ENCODE measurements at regions not wholly inside any gene's neighbourhood (a gene's known extent, or its start where the extent isn't known, plus 50 kb on each side); places are given as distances from the start of the nearest gene placed in this dataset.

DNA sequence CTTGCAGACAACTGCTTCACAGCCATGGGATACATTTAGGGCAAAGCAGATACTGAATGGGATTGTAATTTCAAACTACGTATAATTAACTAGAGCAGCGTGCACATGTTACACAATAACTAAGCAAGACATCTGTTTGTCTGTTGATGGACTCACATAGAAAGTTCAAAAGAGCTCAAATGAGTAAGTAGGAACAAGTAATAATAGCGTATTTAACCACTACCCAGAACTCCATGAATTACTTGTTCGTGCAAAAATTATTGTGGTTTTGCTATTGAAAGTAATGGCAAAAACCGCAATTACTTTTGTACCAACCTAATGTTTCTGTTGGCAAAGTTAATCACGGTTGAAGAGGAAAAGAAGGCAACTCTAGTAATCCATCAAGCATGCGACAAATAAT is 825.4 kb downstream of the PCDH18 start:
- no peak overlapping the region for H2AFZ ChIP-seq (ENCODE audit: insufficient read depth, low read depth, low read length, poor library complexity, severe bottlenecking)
- intact Hi-C loops (cut with micrococcal nuclease): no loop called here
- H3K9me3 ChIP-seq (ENCODE audit: control extremely low read depth in 1 of 3, control insufficient read depth in 2 of 3, insufficient read depth in 1 of 3, low read length in 2 of 3): no peaks in the 10 kb centered on the region
- TF ChIP-seq EZH2 (IDR thresholded peaks at IDR 0.05; ENCODE audit: borderline replicate concordance, insufficient read depth, low read depth, low read length, poor library complexity, severe bottlenecking): no peak
- TF ChIP-seq, protein P1, sequence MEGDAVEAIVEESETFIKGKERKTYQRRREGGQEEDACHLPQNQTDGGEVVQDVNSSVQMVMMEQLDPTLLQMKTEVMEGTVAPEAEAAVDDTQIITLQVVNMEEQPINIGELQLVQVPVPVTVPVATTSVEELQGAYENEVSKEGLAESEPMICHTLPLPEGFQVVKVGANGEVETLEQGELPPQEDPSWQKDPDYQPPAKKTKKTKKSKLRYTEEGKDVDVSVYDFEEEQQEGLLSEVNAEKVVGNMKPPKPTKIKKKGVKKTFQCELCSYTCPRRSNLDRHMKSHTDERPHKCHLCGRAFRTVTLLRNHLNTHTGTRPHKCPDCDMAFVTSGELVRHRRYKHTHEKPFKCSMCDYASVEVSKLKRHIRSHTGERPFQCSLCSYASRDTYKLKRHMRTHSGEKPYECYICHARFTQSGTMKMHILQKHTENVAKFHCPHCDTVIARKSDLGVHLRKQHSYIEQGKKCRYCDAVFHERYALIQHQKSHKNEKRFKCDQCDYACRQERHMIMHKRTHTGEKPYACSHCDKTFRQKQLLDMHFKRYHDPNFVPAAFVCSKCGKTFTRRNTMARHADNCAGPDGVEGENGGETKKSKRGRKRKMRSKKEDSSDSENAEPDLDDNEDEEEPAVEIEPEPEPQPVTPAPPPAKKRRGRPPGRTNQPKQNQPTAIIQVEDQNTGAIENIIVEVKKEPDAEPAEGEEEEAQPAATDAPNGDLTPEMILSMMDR (IDR thresholded peaks at IDR 0.05): no peak
- DNase-seq (no peak), ATAC-seq (ENCODE audit: low read depth) (no peak)
- Mint-ChIP-seq H3K27ac (no peak overlapping the region), H3K4me1 (no peaks in the 10 kb centered on the region), H3K27me3 (no peaks in the 10 kb centered on the region), H3K4me3 (no peak overlapping the region), H3K9me3 (ENCODE audit: insufficient read depth) (peaks cover 2% of the 10 kb centered on the region)
- H3K36me3 ChIP-seq (replicated peaks in 1 of 2; ENCODE audit: control extremely low read depth in 1 of 2, control insufficient read depth in 1 of 2, extremely low read depth in 1 of 2, insufficient read depth in 2 of 2, low read length in 1 of 2): no peaks in the 10 kb centered on the region
- no peaks in the 10 kb centered on the region for H4K20me1 ChIP-seq (ENCODE audit: control insufficient read depth, insufficient read depth, low read length, poor library complexity, severe bottlenecking)
- POLR2A ChIA-PET: no interaction called here
- H3K27me3 ChIP-seq (replicated peaks in 1 of 4; ENCODE audit: control extremely low read depth in 1 of 4, control insufficient read depth in 3 of 4, insufficient read depth in 4 of 4, low read length in 3 of 4): no peaks in the 10 kb centered on the region
- H3K27ac ChIP-seq (ENCODE audit: low read length in 2 of 2): no peak overlapping the region
- H3K4me3 ChIP-seq (ENCODE audit: control extremely low read depth in 1 of 5, extremely low read depth in 1 of 5, insufficient read depth in 1 of 5, low read depth in 2 of 5, low read length in 4 of 5): no peak overlapping the region
- no peak overlapping the region for H3K9ac ChIP-seq (ENCODE audit: low read length)
- no peaks in the 10 kb centered on the region for H3K4me1 ChIP-seq (ENCODE audit: control insufficient read depth in 2 of 2, insufficient read depth in 2 of 2, low read length in 2 of 2)
- WGBS (ENCODE audit: insufficient coverage): no CpG with 5 or more reads among the region's 7 CpGs
- no peak overlapping the region for H3K4me2 ChIP-seq (replicated peaks; ENCODE audit: low read depth, low read length, poor library complexity, severe bottlenecking)
- CTCF ChIA-PET: no interaction called here
- no peaks in the 10 kb centered on the region for H3K79me2 ChIP-seq (ENCODE audit: control insufficient read depth, insufficient read depth, low read length)

DNA sequence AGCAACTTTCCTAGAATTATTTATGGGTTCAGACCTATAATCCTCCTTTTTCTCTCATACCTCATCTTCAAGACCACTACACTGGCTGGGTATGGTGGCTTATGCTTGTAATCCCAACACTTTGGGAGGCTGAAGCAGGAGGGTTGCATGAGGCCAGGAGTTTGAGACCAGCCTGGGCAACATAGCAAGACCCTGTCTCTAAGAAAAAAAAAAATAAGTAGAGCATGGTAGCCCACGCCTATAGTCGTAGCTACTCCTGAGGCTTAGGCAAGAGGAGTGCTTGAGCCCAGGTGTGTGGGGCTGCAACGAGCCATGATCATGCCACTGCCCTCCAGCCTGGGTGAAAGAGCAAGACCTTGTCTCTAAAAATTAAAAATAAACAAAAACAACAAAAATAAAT is 832.4 kb downstream of the PCDH18 start:
- H3K9ac ChIP-seq (ENCODE audit: low read length): no peak overlapping the region
- H3K4me3 ChIP-seq (ENCODE audit: control extremely low read depth in 1 of 5, extremely low read depth in 1 of 5, insufficient read depth in 1 of 5, low read depth in 2 of 5, low read length in 4 of 5): no peak overlapping the region
- no peaks in the 10 kb centered on the region for H3K4me1 Mint-ChIP-seq
- H3K4me3 Mint-ChIP-seq: no peak overlapping the region
- no peaks in the 10 kb centered on the region for H3K36me3 ChIP-seq (replicated peaks in 1 of 2; ENCODE audit: control extremely low read depth in 1 of 2, control insufficient read depth in 1 of 2, extremely low read depth in 1 of 2, insufficient read depth in 2 of 2, low read length in 1 of 2)
- H3K4me2 ChIP-seq (replicated peaks; ENCODE audit: low read depth, low read length, poor library complexity, severe bottlenecking): no peak overlapping the region
- no peaks in the 10 kb centered on the region for H4K20me1 ChIP-seq (ENCODE audit: control insufficient read depth, insufficient read depth, low read length, poor library complexity, severe bottlenecking)
- no peaks in the 10 kb centered on the region for H3K27me3 Mint-ChIP-seq
- ATAC-seq (ENCODE audit: low read depth) (no peak), DNase-seq (no peak)
- H3K27me3 ChIP-seq (replicated peaks in 1 of 4; ENCODE audit: control extremely low read depth in 1 of 4, control insufficient read depth in 3 of 4, insufficient read depth in 4 of 4, low read length in 3 of 4): no peaks in the 10 kb centered on the region
- ChIA-PET CTCF (no interaction called here), POLR2A (no interaction called here)
- no peak overlapping the region for H3K27ac ChIP-seq (ENCODE audit: low read length in 2 of 2)
- H2AFZ ChIP-seq (ENCODE audit: insufficient read depth, low read depth, low read length, poor library complexity, severe bottlenecking): no peak overlapping the region
- H3K4me1 ChIP-seq (ENCODE audit: control insufficient read depth in 2 of 2, insufficient read depth in 2 of 2, low read length in 2 of 2): no peaks in the 10 kb centered on the region
- peaks cover 4% of the 10 kb centered on the region for H3K9me3 Mint-ChIP-seq (ENCODE audit: insufficient read depth)
- intact Hi-C loops (cut with micrococcal nuclease): no loop called here
- TF ChIP-seq, protein P1 (IDR thresholded peaks at IDR 0.05): no peak
- TF ChIP-seq EZH2 (IDR thresholded peaks at IDR 0.05; ENCODE audit: borderline replicate concordance, insufficient read depth, low read depth, low read length, poor library complexity, severe bottlenecking): no peak
- WGBS (ENCODE audit: insufficient coverage): 94% methylated on average over 2 of the region's 3 CpGs
- no peaks in the 10 kb centered on the region for H3K79me2 ChIP-seq (ENCODE audit: control insufficient read depth, insufficient read depth, low read length)
- H3K9me3 ChIP-seq (ENCODE audit: control extremely low read depth in 1 of 3, control insufficient read depth in 2 of 3, insufficient read depth in 1 of 3, low read length in 2 of 3): peaks cover 0 to 3% (median 0%) of the 10 kb centered on the region in 3 donors
- H3K27ac Mint-ChIP-seq: no peak overlapping the region
